ENCODE measurements at regions not wholly inside any gene's neighbourhood (a gene's known extent, or its start where the extent isn't known, plus 50 kb on each side); places are given as distances from the start of the nearest gene placed in this dataset.

- TF ChIP-seq CTCF (IDR thresholded peaks at IDR 0.05; ENCODE audit: insufficient read depth, low read depth, low read length) (no peak), EZH2 (IDR thresholded peaks at IDR 0.05; ENCODE audit: insufficient read depth, low read length) (no peak)
Measured at GRCh38 chr12:30846776-30847175, 79.8 kb upstream of the TSPAN11 start.
